Activated naive CD8-positive, alpha-beta T cell (primary cell): ENCODE measurements at regions not wholly inside any gene's neighbourhood (a gene's known extent, or its start where the extent isn't known, plus 50 kb on each side); places are given as distances from the start of the nearest gene placed in this dataset.
"Not testable (repeated sequence)": the region's sequence is repeated elsewhere in the genome, so short reads cannot be mapped to it uniquely, and the experiment has no call there.

Experiments used
- H3K27ac Mint-ChIP-seq: one replicate; pipeline ENCODE4 v1.8.0; 2021; ENCODE audit warnings: mixed read lengths
- H3K27me3 Mint-ChIP-seq: one replicate; pipeline ENCODE4 v1.8.0; 2021; ENCODE audit warnings: mixed read lengths
- H3K36me3 Mint-ChIP-seq: one replicate; pipeline ENCODE4 v1.8.0; 2021; ENCODE audit warnings: mixed read lengths
- H3K4me1 Mint-ChIP-seq: one replicate; pipeline ENCODE4 v1.8.0; 2021; ENCODE audit warnings: low read depth, mixed read lengths
- H3K4me3 Mint-ChIP-seq: one replicate; pipeline ENCODE4 v1.8.0; 2021; ENCODE audit warnings: mild to moderate bottlenecking, mixed read lengths
- H3K9me3 Mint-ChIP-seq: one replicate; pipeline ENCODE4 v1.8.0; 2021; ENCODE audit warnings: low read depth, mixed read lengths

DNA sequence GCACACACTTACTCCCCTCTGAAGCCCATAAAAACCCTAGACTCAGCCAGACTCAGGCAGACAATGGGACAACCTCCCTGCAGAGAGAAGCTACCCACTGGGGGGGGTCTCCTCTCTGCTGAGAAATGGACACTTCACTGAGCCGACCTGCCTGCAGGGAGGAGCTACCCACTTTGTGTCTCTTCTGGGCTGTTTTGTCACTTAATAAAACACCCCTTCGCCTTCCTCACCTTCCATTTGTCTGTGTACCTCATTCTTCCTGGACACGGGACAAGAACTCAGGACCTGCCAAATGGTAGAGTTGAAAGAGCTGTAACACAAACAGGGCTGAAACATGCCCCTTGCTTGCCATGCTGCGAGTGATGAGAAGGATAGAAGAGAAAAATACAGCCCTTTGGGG lies 151.7 kb upstream of the HDDC2 start:
- H3K27me3 Mint-ChIP-seq = peaks cover 4% of the 10 kb centered on the region
- no peaks in the 10 kb centered on the region for H3K36me3 Mint-ChIP-seq
- H3K4me3 Mint-ChIP-seq = no peak overlapping the region
- H3K9me3 Mint-ChIP-seq = no peaks in the 10 kb centered on the region
- no peak overlapping the region for H3K27ac Mint-ChIP-seq
- no peaks in the 10 kb centered on the region for H3K4me1 Mint-ChIP-seq

GRCh38 chr6:125454351-125454750 lies 152.6 kb upstream of the HDDC2 start:
- Mint-ChIP-seq H3K4me3 (no peak overlapping the region), H3K9me3 (no peaks in the 10 kb centered on the region), H3K4me1 (no peaks in the 10 kb centered on the region), H3K27me3 (peaks cover 4% of the 10 kb centered on the region), H3K36me3 (peaks cover 5% of the 10 kb centered on the region), H3K27ac (no peak overlapping the region)

GRCh38 chr6:125458493-125458892 lies 156.7 kb upstream of the HDDC2 start:
- H3K36me3 Mint-ChIP-seq, H3K27me3 Mint-ChIP-seq, H3K4me3 Mint-ChIP-seq, H3K9me3 Mint-ChIP-seq, H3K4me1 Mint-ChIP-seq, H3K27ac Mint-ChIP-seq: not testable (repeated sequence)

DNA sequence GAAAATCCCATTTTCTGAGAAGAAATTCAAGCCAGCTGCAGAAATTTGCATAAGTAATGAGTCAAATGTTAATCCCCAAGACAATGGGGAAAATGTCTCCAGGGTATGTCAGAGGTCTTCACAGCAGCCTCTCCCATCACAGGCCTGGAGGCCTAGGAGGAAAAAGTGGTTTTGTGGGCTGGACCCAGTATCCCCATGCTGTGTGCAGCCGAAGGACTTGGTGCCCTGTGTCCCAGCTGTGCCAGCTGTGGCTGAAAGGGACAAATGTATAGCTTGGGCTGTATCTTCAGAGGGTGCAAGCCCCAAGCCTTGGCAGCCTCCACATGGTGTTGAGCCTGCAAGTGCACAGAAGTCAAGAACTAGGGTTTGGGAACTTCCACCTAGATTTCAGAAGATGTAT lies 163.6 kb upstream of the HDDC2 start:
- H3K36me3 Mint-ChIP-seq, H3K4me3 Mint-ChIP-seq, H3K9me3 Mint-ChIP-seq, H3K4me1 Mint-ChIP-seq, H3K27ac Mint-ChIP-seq: not testable (repeated sequence)
- peaks cover 18% of the 10 kb centered on the region for H3K27me3 Mint-ChIP-seq

- H3K4me1 Mint-ChIP-seq = no peaks in the 10 kb centered on the region
- H3K36me3 Mint-ChIP-seq = peaks cover 2% of the 10 kb centered on the region
- no peak overlapping the region for H3K4me3 Mint-ChIP-seq
- peaks cover 18% of the 10 kb centered on the region for H3K27me3 Mint-ChIP-seq
- peaks cover 2% of the 10 kb centered on the region for H3K9me3 Mint-ChIP-seq
- H3K27ac Mint-ChIP-seq = no peak overlapping the region
Measured at GRCh38 chr6:125469915-125470314, 168.1 kb upstream of the HDDC2 start.

DNA sequence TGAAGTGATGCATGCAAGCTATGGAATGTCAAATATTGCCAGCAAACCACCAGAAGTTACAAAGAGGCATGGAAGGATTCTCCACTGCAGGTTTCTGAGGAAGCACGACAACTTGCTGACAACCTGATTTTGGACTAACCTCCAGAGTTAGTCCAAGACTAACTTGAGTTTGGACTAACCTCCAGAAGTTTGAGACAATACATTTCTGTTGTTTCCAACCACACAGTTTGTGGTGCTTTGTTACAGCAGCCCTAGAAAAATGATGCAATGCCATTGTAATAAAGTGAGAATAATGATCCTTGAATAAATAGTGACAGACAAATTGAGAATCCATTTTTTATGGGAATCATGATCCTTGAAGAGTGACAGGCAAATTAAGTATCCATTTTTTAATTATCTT lies 169.9 kb upstream of the HDDC2 start:
- Mint-ChIP-seq H3K9me3 (no peaks in the 10 kb centered on the region), H3K4me1 (no peaks in the 10 kb centered on the region), H3K4me3 (no peak overlapping the region), H3K27me3 (peaks cover 10% of the 10 kb centered on the region), H3K36me3 (no peaks in the 10 kb centered on the region), H3K27ac (no peak overlapping the region)

GRCh38 chr6:125474061-125474460 lies 172.3 kb upstream of the HDDC2 start:
- Mint-ChIP-seq H3K36me3 (no peaks in the 10 kb centered on the region), H3K27ac (no peak overlapping the region), H3K9me3 (no peaks in the 10 kb centered on the region), H3K4me3 (no peak overlapping the region), H3K27me3 (peaks cover 7% of the 10 kb centered on the region), H3K4me1 (no peaks in the 10 kb centered on the region)

DNA sequence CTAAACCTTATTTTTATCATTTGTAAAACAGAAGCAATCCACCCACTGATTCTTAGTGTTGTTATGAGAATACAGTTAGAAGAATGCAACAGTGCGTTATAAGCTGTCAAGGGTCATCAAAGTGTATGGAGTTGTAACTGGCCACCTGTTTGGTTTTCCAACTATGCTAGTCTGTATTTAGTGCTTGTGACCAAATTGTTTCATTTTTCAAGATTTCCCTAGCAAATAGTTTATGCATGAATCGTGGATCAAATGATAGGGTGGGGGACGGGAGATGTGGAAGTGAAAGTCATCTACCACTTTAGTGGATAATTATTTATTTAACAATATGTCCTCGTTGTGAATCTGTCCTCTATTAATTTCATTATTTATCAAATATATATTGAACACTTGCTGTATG lies 175.4 kb upstream of the HDDC2 start:
- no peaks in the 10 kb centered on the region for H3K9me3 Mint-ChIP-seq
- H3K36me3 Mint-ChIP-seq = no peaks in the 10 kb centered on the region
- no peak overlapping the region for H3K27ac Mint-ChIP-seq
- no peak overlapping the region for H3K4me3 Mint-ChIP-seq
- H3K27me3 Mint-ChIP-seq = peaks cover 2% of the 10 kb centered on the region
- H3K4me1 Mint-ChIP-seq = no peaks in the 10 kb centered on the region

DNA sequence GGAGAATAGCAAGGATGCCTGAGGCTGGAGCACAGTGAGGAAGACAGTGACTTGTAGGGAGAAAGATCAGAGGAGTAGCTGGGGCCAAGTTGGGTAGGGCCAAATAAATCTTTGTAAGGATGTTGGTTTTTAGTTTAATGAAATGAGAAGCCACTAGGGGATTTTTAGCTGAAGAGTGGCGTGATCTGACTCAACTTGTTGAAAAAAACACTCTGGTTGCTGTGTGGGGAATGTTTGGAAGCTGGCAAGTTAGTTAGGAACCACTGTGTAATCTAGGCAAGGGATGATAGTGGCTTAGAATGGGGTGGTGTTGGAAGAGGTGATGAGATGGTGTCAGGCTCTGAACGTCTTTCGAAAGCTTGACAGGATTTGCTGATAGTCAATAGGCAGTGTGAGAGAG lies 176.1 kb upstream of the HDDC2 start:
- Mint-ChIP-seq H3K4me1 (no peaks in the 10 kb centered on the region), H3K4me3 (no peak overlapping the region), H3K27ac (no peak overlapping the region), H3K27me3 (peaks cover 3% of the 10 kb centered on the region), H3K9me3 (no peaks in the 10 kb centered on the region), H3K36me3 (no peaks in the 10 kb centered on the region)

DNA sequence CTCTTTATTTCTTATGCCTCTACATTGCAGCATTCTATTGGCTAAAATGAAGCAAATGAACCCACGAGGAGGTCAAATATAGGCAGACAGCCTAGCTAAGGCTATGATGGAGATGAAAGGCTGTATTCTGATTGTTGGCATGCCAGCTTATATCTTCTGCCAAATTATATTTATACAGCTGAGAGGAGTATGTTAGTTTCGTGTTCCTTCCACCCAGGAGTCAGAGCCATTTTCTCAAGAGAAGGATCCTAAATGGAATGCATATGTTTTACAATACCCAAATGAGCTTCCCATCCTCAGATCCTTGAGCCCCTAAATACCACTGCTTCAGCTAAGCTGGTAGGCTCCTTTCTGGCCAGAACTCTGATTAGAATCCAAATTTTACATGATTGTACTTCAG lies 178.4 kb upstream of the HDDC2 start:
- H3K4me1 Mint-ChIP-seq = no peaks in the 10 kb centered on the region
- peaks cover 2% of the 10 kb centered on the region for H3K27me3 Mint-ChIP-seq
- H3K9me3 Mint-ChIP-seq = no peaks in the 10 kb centered on the region
- no peak overlapping the region for H3K27ac Mint-ChIP-seq
- H3K36me3 Mint-ChIP-seq = no peaks in the 10 kb centered on the region
- H3K4me3 Mint-ChIP-seq = no peak overlapping the region

DNA sequence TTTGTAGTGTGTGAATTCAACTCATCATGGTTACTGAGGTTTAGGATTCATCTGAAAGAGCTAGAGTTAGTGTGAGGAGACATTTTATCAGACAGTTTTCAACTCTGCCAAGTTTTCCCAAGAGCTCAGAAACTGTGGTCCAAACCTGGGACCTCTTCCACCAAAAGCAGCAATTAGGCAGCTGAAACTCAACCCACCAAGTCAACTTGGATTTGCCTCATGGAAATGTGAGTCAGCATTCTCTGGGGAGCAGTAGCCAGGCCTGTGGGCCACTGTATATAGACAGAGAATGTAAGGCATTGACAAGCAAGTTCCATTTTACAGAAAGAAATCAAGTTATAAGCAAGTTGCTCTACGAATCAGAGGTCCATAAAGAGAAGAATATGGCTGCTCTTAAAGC lies 178.8 kb upstream of the HDDC2 start:
- Mint-ChIP-seq H3K27ac (no peak overlapping the region), H3K36me3 (no peaks in the 10 kb centered on the region), H3K27me3 (peaks cover 2% of the 10 kb centered on the region), H3K4me3 (no peak overlapping the region), H3K9me3 (no peaks in the 10 kb centered on the region), H3K4me1 (no peaks in the 10 kb centered on the region)

DNA sequence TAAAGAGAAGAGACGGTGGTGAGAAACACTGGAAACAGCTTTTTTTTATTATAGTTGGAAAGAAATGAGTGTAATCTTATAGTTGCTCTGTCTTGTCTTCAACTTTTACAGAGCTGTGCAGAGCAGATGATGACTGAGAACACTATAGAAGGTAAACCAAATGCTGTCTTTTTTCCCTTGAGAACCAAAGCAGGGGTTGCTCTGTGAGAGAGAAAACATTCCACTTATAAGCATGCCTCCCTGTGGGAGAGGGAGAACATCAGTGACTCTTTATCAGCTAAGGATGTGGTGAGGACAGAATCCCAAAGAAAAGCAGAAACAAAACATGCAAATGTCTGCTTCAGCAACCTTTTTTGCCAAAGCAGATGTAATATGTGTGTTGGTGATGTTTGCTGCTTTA lies 179.3 kb upstream of the HDDC2 start:
- H3K27ac Mint-ChIP-seq = no peak overlapping the region
- H3K4me1 Mint-ChIP-seq = no peaks in the 10 kb centered on the region
- no peak overlapping the region for H3K4me3 Mint-ChIP-seq
- H3K9me3 Mint-ChIP-seq = no peaks in the 10 kb centered on the region
- H3K27me3 Mint-ChIP-seq = peaks cover 2% of the 10 kb centered on the region
- H3K36me3 Mint-ChIP-seq = no peaks in the 10 kb centered on the region

DNA sequence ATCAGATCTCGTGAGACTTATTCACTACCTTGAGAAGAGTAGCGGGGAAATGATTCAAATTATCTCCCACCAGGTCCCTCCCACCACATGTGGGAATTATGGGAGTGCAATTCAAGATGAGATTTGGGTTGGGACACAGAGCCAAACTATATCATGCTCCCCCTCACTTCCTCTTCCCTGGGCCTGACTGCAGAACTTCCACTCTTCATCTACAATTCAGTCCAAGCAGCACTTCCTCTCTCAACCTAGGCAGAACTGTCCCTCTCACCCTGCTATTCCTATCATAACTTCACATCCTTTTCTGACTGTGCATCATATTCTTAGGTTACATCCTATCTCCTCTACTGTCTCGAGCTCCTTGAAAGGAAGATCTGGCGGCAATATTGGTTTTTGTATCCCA lies 184.0 kb upstream of the HDDC2 start:
- Mint-ChIP-seq H3K4me1 (no peaks in the 10 kb centered on the region), H3K9me3 (no peaks in the 10 kb centered on the region), H3K36me3 (no peaks in the 10 kb centered on the region), H3K4me3 (no peak overlapping the region), H3K27ac (no peak overlapping the region), H3K27me3 (peaks cover 2% of the 10 kb centered on the region)

DNA sequence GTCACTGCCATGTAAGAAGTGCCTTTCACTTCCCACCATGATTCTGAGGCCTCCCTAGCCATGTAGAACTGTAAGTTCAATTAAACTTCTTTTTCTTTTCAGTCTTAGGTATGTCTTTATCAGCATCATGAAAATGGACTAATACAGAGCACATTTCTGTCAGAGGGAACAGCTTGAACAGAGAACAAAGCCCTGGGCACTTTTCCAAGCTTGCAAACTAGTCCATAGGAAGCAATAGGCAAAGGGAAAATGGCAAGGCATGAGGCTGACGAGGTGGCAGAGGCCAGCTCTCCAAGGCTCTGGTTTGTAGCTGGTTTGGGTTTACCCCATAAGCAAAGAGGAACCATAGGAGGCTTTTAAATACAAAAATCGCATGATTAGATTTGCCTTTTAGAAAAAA lies 185.1 kb upstream of the HDDC2 start:
- H3K27me3 Mint-ChIP-seq = peaks cover 2% of the 10 kb centered on the region
- H3K9me3 Mint-ChIP-seq = no peaks in the 10 kb centered on the region
- H3K36me3 Mint-ChIP-seq = no peaks in the 10 kb centered on the region
- no peak overlapping the region for H3K4me3 Mint-ChIP-seq
- no peak overlapping the region for H3K27ac Mint-ChIP-seq
- H3K4me1 Mint-ChIP-seq = no peaks in the 10 kb centered on the region

GRCh38 chr6:125489579-125490285 lies 188.0 kb upstream of the HDDC2 start:
- H3K27ac Mint-ChIP-seq = no peak overlapping the region
- H3K4me3 Mint-ChIP-seq = no peak overlapping the region
- H3K9me3 Mint-ChIP-seq = no peaks in the 10 kb centered on the region
- no peaks in the 10 kb centered on the region for H3K4me1 Mint-ChIP-seq
- peaks cover 2% of the 10 kb centered on the region for H3K27me3 Mint-ChIP-seq
- no peaks in the 10 kb centered on the region for H3K36me3 Mint-ChIP-seq

- Mint-ChIP-seq H3K9me3 (no peaks in the 10 kb centered on the region), H3K27ac (no peak overlapping the region), H3K36me3 (no peaks in the 10 kb centered on the region), H3K4me3 (no peak overlapping the region), H3K27me3 (peaks cover 2% of the 10 kb centered on the region), H3K4me1 (no peaks in the 10 kb centered on the region)
Measured at GRCh38 chr6:125491860-125492618, 190.3 kb upstream of the HDDC2 start.
